DMS53 (cell line): ENCODE measurements at regions not wholly inside any gene's neighbourhood (a gene's known extent, or its start where the extent isn't known, plus 50 kb on each side); places are given as distances from the start of the nearest gene placed in this dataset.

Experiments used
- DNase-seq: peaks from one replicate; lab custom pipeline; 2025; lab: John Stamatoyannopoulos, UW

DNA sequence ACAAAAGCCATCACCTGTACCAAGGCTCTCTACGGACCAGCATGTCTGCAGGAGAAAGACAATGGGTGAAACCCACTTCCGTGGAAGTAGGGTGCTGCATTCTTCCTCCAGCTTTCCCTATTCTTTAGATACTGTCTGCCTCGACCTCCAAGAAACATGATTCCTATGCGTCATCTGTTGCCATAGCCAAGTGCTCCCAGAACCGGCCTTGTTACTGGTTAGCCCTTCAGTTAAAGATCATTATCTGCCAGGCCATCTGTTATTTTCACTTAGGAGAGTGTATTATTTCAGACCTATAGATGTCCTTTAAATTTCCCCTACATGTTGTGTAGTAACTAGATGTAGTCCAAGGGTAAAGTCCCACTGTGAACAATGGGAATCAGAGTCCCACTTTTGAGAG is 89.0 kb upstream of the KIAA1217 start:
- no peak for DNase-seq

DNA sequence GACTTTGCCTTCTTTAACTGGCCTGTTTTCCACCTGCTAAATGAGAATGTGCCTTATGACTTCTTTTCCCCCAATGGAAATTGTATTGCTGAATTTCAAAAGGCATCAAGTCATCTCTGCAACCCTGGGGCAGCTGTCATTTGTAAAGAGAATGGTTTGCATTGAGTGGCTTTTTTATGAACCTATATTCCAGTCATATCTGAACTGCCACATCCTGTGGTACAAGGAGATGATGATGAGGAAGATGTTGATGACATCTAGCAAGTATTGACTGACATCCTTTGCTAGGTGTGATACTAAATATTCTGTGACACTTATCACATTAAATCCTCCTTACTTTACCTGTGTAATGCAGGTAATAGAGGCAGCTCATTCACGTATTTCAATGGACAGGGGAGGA is 88.3 kb upstream of the KIAA1217 start:
- DNase-seq: no peak

DNA sequence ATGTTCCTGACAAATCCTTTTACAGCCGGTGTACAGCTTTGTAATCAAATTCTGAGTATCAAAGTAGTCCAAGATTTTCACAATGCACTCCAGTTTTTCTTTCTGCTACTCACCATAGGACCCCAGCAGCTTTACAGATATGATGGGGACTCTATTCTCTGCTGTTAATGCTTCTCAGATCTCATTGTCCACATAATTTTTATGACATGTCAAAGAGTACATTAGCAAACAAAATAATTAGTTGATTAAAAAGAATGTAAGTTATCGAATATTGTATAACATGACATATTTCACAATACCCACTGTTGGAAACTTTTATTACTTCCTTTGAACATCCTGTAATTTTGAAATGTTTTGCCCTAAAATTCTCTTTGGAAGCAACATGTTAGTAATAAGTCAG is 81.4 kb upstream of the KIAA1217 start:
- DNase-seq: no peak

DNA sequence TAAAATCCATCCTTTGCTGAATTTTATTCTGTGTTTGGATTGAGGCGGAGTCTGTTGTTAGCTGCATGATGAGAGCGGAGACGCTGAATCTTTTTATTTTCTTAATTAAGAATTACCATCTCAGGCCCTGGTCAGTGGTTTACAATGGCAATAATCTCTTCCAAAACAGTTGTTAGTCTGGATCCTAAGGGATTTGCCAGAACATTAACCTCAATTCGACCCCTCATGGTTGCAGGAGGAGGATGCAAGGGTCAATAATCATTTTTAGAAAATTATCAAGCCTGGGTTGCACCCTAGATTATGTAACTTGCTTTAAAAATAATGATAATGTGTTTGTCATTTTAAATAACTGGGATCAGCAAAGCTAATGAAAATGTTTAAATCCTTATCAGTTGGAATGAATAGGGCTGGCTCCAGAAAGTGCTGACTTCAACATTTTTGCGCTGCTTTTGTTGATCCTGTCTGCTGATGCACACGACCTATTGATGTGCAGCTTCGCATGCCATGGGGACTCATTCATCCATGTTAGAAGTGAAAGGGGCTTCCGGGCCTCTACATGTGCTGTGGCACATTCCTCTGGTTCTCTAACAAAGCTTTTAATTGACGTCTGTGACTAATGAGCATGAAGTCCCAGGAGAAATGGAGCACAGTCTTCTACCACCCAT is 80.7 kb upstream of the KIAA1217 start:
- DNase-seq: no peak

DNA sequence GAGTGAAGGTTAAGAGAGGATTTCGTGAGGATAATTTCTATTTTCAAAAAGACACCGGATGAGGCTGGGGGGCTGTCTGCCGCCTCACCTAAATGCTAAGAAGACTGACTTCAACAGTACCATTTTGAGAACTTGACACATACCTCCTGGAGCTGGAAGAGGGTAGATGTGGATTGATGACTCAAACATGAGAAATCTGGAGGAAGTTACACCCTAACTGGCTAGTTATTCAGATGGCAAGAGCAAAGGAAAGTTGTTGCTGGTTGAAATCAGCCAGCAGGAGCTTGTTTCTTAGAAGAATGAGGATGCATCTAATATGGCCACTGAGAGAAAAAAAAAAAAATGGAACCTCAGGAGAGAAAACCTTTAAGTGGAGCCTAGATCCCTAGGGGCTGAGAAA is 76.2 kb upstream of the KIAA1217 start:
- DNase-seq: no peak

DNA sequence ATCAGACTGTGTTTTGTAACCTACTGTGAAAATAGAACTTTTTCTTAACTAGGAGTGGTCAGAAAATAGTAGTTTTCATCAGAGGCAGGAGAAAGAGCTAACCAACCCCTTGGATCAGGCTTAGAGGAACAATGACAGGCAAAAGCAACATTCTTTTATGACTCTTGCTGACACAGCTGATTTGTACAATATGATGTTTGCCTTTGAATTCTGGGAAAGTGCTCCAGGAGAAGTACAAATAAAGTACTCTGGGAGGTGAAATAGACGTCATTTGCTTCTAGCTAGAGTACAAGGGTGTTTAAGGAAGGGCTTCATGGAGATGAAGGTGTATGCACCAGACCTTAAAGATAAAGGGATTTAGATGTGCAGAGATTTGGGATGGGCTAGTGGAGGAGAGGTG is 75.1 kb upstream of the KIAA1217 start:
- peak; percentile 67 for DNase-seq

DNA sequence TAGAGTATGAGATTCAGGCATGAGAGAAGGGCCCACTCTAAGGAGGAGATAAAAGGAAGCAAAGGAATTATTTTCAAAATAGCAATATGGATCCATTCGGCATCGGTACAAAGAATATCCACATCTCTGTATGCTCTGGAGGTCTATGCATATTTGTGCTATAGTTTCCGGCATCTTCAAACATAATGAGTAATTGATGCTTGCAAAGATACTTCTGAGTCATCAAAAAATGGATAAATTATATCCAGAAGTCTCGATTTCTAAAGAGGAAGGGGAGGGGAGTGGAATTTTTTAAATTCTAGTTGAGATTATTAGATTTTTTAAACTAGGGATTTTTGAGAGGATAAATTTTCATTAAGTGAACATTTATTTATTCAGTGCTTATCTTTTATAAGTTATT is 72.9 kb upstream of the KIAA1217 start:
- DNase-seq: no peak

DNA sequence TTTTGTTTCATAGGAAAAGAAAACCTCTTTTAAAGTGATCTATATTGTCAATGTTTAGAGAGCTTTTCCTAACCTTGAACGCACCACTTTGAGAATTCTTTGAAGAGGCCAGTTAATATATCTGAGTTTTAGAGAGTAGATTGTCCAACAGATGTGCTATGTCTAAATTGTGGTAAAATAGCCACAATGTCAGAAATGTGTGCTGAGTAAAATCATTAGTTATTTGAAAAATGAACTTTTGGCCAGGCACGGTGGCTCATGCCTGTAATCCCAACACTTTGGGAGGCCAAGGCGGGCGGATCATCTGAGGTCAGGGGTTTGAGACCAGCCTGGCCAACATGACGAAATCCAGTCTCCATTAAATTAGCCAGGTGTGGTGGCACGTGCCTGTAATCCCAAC is 61.6 kb upstream of the KIAA1217 start:
- no peak for DNase-seq

DNA sequence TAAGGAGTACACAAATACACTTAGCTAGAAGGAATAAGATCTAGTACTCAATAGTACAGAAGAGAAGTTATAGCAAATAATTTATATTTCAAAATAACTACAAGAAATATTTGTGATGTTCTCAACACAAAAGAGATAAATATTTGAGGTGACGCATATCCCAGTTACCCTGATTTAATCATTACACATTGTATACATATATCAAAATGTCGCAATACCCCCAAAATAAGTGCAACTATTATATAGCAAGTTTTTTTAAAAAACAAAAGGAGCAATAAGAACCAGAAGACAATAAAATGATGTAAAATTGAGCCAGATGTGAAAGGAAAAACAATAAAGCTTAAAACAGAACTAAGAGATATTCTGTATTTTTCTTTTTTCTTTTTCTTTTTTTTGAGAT is 59.3 kb upstream of the KIAA1217 start:
- no peak for DNase-seq

DNA sequence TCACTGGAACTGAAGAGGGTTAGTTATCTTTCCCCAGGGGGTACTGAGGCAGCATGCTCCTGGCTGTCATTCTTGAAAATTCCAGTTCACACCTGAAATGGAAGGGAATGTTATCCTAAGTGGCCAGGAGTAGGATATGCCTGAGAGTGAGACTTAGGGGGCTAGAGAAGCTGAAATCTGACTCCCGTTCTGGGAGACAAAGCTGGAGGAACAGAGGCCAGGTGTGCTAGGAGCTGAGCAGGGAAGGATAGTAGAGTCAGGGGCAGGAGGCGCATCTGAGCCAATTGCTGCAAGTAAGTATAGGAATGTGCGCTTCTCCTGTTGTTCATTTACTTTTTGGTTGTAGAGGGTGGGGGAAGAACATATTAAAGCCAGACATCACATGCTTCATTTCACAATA is 58.1 kb upstream of the KIAA1217 start:
- DNase-seq: no peak

DNA sequence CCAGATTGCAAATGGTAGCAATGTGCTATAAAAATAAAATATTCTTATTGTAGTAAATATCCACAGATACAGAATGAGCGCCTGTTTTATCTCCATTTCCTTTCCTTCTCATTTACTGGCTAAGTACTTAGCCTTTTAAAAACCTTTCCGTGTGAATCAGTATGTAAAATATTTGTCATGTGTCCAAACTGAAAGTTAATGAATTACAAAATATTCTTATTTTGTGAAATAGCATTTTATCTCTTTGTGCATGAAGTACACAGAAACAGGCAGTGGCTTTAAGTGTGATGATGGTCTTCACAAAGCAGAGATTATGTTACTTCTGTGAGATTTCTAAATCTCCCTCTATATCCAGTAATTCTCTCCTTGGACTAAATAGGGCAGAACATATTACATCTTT is 56.7 kb upstream of the KIAA1217 start:
- DNase-seq: no peak

DNA sequence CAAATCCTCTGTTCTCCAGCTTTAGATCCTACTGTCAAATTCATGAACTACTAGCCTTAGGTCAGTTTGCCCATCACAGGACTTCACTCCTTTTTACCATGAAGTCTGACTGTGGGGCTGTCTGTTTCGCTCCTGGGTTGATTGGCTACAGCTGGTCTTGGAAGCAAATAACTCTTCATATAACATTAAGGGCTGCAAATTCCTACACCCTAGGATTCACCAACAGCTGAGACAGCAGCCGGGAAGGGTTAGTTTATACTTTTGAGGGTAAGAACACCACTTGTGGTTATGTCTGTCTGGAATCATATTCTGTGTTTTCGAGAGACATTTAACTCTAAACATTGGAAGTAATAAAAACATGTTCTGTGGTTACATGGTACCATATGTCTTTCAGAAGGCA is 55.9 kb upstream of the KIAA1217 start:
- DNase-seq: no peak

DNA sequence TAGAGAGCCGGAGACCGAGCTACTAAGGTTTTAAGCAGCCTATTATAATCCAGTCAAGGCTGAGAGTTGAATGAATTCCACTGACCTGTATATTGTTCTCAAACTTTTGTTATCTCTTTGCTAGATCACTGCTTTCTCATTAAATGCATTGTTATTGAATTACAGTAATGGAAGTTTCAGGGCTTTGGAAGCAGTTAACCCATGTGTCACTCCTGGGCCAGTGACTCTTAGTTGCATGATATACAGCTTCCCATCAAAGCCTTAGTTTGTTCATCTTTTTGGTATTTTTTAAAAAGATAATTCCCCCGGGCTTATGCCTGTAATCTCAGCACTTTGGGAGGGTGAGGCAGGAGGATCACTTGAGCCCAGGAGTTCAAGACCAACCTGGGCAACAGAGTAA is 55.4 kb upstream of the KIAA1217 start:
- no peak for DNase-seq

DNA sequence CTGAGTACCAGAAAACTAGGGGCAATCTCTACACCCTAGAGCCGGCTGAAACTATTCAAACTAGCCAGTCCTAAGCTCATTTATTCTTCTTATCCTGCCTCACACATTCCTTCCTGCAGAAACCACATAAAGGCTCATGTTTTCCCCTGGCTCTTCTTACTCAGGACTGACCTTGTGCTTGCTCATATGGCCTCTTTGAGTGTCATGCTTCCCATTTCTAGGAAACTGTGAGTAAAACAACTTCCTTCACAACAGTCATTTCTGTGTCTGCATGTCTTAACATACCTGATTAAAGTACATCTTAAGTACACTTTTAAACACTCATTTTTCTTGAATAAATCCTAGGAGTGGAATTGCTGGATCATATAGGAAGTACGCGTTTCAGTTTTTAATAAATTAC is 52.3 kb upstream of the KIAA1217 start:
- DNase-seq: no peak

DNA sequence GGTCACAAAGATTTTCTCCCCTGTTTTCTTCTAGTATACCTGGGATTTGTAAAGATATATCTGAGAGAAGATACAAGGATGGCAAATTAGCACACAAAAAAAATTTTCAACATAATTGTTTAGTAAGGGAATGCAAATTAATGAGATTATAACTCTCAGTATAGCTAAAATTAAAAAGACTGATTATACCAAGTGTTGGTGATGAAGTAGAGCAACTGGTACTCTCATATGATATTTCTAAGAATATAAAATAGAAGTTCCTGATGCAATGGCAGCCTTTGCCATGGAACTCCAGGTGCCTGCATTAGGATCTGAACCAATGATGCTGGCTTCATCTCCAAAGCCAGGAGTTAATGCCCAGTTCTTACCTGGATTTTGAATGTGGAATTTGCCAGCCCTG is 51.4 kb upstream of the KIAA1217 start:
- DNase-seq: no peak
